GM12891 (cell line): ENCODE measurements at regions not wholly inside any gene's neighbourhood (a gene's known extent, or its start where the extent isn't known, plus 50 kb on each side); places are given as distances from the start of the nearest gene placed in this dataset.

ENCODE experiments used
- PAX5 ChIP-seq: IDR thresholded peaks from 2 replicates; pipeline ENCODE4 v1.6.1; 2011; ENCODE audit warnings: low read length, moderate library complexity, mild to moderate bottlenecking; ENCODE audit not compliant: insufficient read depth, severe bottlenecking
- POLR2A ChIP-seq: IDR thresholded peaks from 2 replicates; pipeline ENCODE4 v1.6.1; 2011; ENCODE audit warnings: low read depth, low read length, control low read depth
- POLR2AphosphoS5 ChIP-seq: IDR thresholded peaks from 2 replicates; pipeline ENCODE4 v1.6.1; 2011; ENCODE audit warnings: low read depth, low read length, control low read depth
- POU2F2 ChIP-seq: IDR thresholded peaks from 2 replicates; pipeline ENCODE4 v1.6.1; 2011; ENCODE audit warnings: low read depth, mild to moderate bottlenecking, control low read depth, low read length, moderate library complexity
- SPI1 ChIP-seq: IDR thresholded peaks from 2 replicates; pipeline ENCODE4 v1.6.1; 2011; ENCODE audit warnings: low read depth, low read length, control low read depth
- TAF1 ChIP-seq: IDR thresholded peaks from 2 replicates; pipeline ENCODE4 v1.6.1; 2011; ENCODE audit warnings: low read depth, low read length, control low read depth

- TF ChIP-seq POLR2A (no peak), SPI1 (no peak), PAX5 (no peak), POLR2AphosphoS5 (no peak), TAF1 (no peak), POU2F2 (no peak)
Measured at GRCh38 chr6:165047952-165048351, 261.5 kb downstream of the C6orf118 start.
